HG03520 (cell line): ENCODE measurements at regions not wholly inside any gene's neighbourhood (a gene's known extent, or its start where the extent isn't known, plus 50 kb on each side); places are given as distances from the start of the nearest gene placed in this dataset.

Experiments
- ATAC-seq: cut with Tn5 transposase; IDR thresholded peaks from one replicate; pipeline ENCODE4 v1.9.1; 2021; ENCODE audit warnings: mild to moderate bottlenecking, moderate library complexity; ENCODE audit not compliant: unreplicated experiment

DNA sequence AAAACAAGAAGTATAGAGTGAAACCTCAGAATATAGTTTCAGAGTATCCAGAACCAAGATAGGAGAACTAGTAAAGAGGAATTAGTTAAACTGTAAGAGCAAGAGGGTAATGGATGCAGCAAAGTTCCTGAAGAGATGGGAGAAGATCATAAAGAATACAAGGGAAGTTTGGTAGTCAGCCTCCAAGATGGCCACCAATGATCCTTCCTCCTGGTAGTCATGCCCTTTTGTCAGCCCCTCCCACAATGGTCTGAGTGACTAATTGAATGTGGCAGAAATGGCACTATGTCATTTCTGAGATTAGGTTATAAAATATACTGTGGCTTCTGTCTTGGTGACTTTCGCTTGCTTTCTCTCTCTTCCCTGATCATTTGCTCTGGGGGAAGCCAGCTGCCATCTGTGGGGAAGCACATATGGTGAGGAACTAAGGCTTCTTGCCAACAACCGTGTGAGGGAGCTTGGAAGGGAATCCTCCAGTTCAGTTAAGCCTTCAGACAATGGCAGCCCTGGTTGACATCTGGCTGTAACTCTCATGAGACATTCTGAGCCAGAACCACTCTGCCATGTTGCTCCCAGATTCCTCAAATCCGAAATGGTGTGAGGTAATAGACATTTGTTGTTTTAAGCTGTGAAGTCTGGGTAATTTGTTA is 55.3 kb upstream of the AMN1 start:
- ATAC-seq, result no peak

DNA sequence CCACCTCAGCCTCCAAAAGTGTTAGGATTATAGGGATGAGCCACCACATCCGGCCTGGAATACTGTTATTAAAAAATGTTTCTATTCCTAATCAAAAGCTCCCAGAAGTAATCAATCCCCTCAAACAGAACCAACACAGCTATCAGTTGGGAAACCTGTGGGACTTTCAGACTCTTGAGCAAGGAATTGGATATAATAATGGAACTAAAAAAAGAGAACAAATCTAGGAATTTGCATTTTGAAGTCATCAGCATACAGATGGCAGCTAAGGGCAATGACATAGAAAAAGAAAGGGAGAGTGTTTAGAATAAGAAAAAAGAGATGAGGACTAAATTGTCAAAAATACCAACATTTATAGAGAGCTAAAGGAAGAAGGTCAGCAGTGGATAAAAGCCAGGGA is 54.7 kb upstream of the AMN1 start:
- no peak for ATAC-seq

DNA sequence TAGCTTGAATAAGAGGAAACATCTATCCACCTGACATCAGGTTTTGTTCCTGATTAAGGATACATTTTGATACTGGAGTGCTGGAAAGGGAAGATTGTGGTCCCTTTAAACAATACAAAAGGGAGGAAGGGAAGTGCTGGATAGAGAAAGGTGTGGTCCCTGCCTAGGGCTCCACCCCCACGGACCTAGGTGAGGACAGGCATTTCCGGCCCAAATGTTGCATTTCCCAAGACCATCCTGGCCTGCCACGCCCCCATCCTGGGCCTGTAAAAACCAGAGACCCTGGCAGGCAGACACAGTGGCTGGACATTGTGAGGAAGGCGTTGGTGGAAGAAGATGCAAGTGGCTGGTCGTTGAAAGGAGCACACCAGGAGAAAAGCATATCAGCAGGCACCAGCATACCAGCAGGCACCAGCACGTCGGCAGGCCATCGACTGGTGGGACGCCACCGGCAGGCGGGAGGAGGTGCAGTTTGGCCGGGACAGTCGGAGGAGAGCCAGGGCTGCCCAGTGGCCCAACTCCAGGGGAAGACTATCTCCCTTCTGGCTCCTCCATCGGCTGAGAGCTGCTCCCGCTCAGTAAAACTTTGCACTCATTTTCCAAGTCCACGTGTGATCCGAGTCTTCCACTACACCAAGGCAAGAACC is 53.2 kb upstream of the AMN1 start:
- ATAC-seq, result no peak

DNA sequence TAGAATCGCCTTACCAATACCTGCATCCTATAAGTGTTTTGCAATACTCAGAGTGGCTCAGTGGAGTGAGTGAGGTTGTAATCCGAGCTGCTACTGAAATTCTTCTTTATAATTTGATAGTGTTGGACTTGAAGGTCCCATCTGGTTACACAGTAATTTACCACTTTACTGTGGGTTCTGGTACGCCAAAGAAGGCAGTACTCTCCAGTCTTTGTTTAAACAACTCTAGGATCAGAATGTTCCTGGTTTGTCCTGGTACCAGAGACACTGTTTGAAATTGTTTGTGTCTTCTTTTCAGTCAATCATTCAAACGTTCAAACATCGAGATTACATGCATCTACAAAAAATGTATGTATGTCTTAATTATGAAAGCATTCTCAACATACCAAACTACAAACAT is 51.3 kb upstream of the AMN1 start:
- ATAC-seq, result no peak

GRCh38 chr12:31778687-31779086 is 49.9 kb upstream of the AMN1 start:
- ATAC-seq, result no peak
